Natural killer cell (primary cell): ENCODE measurements at regions not wholly inside any gene's neighbourhood (a gene's known extent, or its start where the extent isn't known, plus 50 kb on each side); places are given as distances from the start of the nearest gene placed in this dataset.

Experiments used
- ATAC-seq, 3 donors: fragments of 150-1000 bp in 2 of 3; fragments of 200-7000 bp in 1 of 3; cut with Tn5 transposase; 1 replicate in 1 of 3; 2 replicates in 2 of 3; pipeline ENCODE4 v1.10.0; 2021; ENCODE audit warnings: mild to moderate bottlenecking in 2 of 3, moderate library complexity in 2 of 3
- DNase-seq, 2 donors: peaks; one replicate each; pipeline versions ENCODE4 v3.0.0 to v3.0.0-alpha.2; 2013 to 2021; ENCODE audit warnings: mixed read lengths in 1 of 2
- H3K27ac ChIP-seq: one replicate; pipeline ENCODE4 v1.5.1; 2013; ENCODE audit warnings: mild to moderate bottlenecking, low read length
- H3K27me3 ChIP-seq: one replicate; pipeline ENCODE4 v1.6.1; 2013; ENCODE audit warnings: low read length; ENCODE audit not compliant: control insufficient read depth, insufficient read depth
- H3K36me3 ChIP-seq: one replicate; pipeline ENCODE4 v1.6.1; 2013; ENCODE audit warnings: low read length; ENCODE audit not compliant: control insufficient read depth, insufficient read depth
- H3K4me1 ChIP-seq: one replicate; pipeline ENCODE4 v1.6.1; 2013; ENCODE audit warnings: low read length; ENCODE audit not compliant: control insufficient read depth, insufficient read depth
- H3K4me3 ChIP-seq: one replicate; pipeline ENCODE4 v1.5.1; 2013; ENCODE audit warnings: low read length
- H3K9me3 ChIP-seq: one replicate; pipeline ENCODE4 v1.6.1; 2013; ENCODE audit warnings: low read length; ENCODE audit not compliant: control insufficient read depth, insufficient read depth
- H3K27ac Mint-ChIP-seq, 2 donors: one replicate each; pipeline ENCODE4 v1.8.0; 2022; ENCODE audit warnings: mild to moderate bottlenecking in 2 of 2, mixed read lengths in 2 of 2, moderate library complexity in 1 of 2
- H3K27me3 Mint-ChIP-seq, 2 donors: one replicate each; pipeline ENCODE4 v1.8.0; 2022; ENCODE audit warnings: low read depth in 2 of 2, mixed read lengths in 2 of 2
- H3K36me3 Mint-ChIP-seq: one replicate; pipeline ENCODE4 v1.8.0; 2022; ENCODE audit warnings: mixed read lengths
- H3K4me1 Mint-ChIP-seq, 2 donors: one replicate each; pipeline ENCODE4 v1.8.0; 2022; ENCODE audit warnings: mixed read lengths in 2 of 2
- H3K4me3 Mint-ChIP-seq: one replicate; pipeline ENCODE4 v1.8.0; 2022; ENCODE audit warnings: mild to moderate bottlenecking, moderate library complexity, mixed read lengths
- H3K9me3 Mint-ChIP-seq, 2 donors: one replicate each; pipeline ENCODE4 v1.8.0; 2022; ENCODE audit warnings: mixed read lengths in 2 of 2
- WGBS: methylation state at CpG from one replicate; pipeline ENCODE4 v1.1.7; 2013; ENCODE audit warnings: missing lambda C conversion rate; ENCODE audit not compliant: insufficient coverage; 5-methylcytosine and 5-hydroxymethylcytosine counted together
- intact Hi-C: fragments of 100-400 bp; cut with micrococcal nuclease; formaldehyde crosslinking; loops from one replicate; pipeline ENCODE4 v1.14.2; 2022
- TF ChIP-seq, protein P1 (sequence below): fragments of 200-600 bp; IDR thresholded peaks from one replicate; pipeline ENCODE4 v1.8.0; 2022; ENCODE audit warnings: antibody characterized with exemption

DNA sequence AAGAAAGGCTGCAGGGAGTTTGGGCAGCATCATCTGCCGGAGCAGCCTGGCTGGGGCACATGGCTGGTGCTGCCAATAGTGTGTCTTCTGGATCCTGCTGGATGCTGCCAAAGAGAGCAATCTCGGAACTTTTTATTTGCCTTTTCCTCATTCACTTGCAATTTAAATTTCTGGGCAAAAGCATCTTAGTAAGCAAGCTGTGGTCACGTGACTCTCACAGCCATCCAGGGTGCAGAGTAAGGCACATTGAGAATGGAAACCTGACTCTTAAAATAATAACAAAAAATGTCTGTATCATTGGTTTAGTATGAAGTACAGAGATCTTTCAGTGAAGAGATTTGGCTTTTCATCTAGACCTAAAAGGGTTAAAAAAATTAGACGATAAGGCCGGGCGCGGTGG lies 910.3 kb downstream of the STIM2 start:
- H3K36me3 Mint-ChIP-seq = no peaks in the 10 kb centered on the region
- DNase-seq (no peak), ATAC-seq (no peak)
- H3K9me3 Mint-ChIP-seq = peaks cover 0 to 10% of the 10 kb centered on the region in 2 donors
- Histone ChIP-seq H3K27ac (no peak overlapping the region), H3K4me3 (no peak overlapping the region), H3K36me3 (no peaks in the 10 kb centered on the region), H3K9me3 (no peaks in the 10 kb centered on the region), H3K4me1 (no peaks in the 10 kb centered on the region), H3K27me3 (no peaks in the 10 kb centered on the region)
- no peak overlapping the region for H3K4me3 Mint-ChIP-seq
- no peaks in the 10 kb centered on the region for H3K4me1 Mint-ChIP-seq
- 96% methylated on average over 7 of the region's 7 CpGs for WGBS
- H3K27ac Mint-ChIP-seq = no peak overlapping the region
- TF ChIP-seq, protein P1, sequence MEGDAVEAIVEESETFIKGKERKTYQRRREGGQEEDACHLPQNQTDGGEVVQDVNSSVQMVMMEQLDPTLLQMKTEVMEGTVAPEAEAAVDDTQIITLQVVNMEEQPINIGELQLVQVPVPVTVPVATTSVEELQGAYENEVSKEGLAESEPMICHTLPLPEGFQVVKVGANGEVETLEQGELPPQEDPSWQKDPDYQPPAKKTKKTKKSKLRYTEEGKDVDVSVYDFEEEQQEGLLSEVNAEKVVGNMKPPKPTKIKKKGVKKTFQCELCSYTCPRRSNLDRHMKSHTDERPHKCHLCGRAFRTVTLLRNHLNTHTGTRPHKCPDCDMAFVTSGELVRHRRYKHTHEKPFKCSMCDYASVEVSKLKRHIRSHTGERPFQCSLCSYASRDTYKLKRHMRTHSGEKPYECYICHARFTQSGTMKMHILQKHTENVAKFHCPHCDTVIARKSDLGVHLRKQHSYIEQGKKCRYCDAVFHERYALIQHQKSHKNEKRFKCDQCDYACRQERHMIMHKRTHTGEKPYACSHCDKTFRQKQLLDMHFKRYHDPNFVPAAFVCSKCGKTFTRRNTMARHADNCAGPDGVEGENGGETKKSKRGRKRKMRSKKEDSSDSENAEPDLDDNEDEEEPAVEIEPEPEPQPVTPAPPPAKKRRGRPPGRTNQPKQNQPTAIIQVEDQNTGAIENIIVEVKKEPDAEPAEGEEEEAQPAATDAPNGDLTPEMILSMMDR = no peak
- no peaks in the 10 kb centered on the region for H3K27me3 Mint-ChIP-seq
- intact Hi-C loops = no loop called here

DNA sequence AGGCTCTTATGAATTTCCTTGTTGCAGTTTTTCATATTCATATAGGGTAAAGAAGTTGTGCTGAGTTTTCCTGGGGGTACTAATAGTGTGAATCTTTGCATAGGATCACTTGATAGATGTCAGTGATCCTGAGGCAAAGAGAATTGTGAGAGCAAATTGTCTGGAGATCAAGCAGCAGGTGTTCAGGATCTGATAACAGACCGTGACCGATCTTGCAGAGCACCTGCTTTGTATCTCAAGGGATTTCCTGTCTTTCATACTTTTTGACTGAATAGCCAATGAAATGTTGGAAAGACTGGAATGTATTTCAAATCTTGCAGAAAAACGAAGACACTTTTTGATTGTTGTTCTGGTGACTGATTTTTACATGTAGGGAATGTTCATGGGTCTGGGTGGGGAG lies 914.5 kb downstream of the STIM2 start:
- H3K27ac ChIP-seq = no peak overlapping the region
- H3K4me1 Mint-ChIP-seq = no peaks in the 10 kb centered on the region
- no peak for DNase-seq

DNA sequence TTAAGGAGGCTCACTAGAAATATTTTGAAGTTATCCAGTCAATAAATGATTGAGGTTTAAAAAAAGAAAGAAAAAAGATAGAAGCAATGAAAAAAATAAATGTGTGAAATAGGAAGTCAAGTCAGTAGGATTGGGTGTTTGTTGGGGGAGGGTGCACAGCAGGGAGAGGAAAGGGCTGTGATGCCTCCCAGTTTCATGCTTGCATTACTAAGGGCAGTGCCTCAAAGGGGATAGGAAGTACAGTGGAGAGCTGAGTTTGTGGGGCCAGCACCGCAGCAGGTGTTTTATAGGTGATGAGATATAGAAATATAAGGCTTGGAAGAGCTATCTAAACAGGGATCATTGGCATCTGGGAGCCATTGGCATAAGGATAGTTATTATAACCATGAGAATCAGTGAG lies 919.2 kb downstream of the STIM2 start:
- Histone ChIP-seq H3K27me3 (no peaks in the 10 kb centered on the region), H3K9me3 (no peaks in the 10 kb centered on the region), H3K4me3 (no peak overlapping the region), H3K27ac (no peak overlapping the region), H3K4me1 (no peaks in the 10 kb centered on the region), H3K36me3 (no peaks in the 10 kb centered on the region)
- Mint-ChIP-seq H3K36me3 (peaks cover 6% of the 10 kb centered on the region), H3K4me3 (no peak overlapping the region), H3K4me1 (no peaks in the 10 kb centered on the region), H3K9me3 (peaks cover 5 to 10% of the 10 kb centered on the region in 2 donors), H3K27ac (no peak overlapping the region), H3K27me3 (no peaks in the 10 kb centered on the region)
- no peak for DNase-seq
- ATAC-seq = no peak
- TF ChIP-seq, protein P1 = no peak
- intact Hi-C loops = no loop called here
- WGBS = 81% methylated on average over 1 of the region's 1 CpG

More for the DNA sequence above, 914.5 kb downstream of the STIM2 start:
- Mint-ChIP-seq H3K4me3 (no peak overlapping the region), H3K27me3 (no peaks in the 10 kb centered on the region), H3K9me3 (peaks cover 3 to 4% of the 10 kb centered on the region in 2 donors), H3K27ac (no peak overlapping the region), H3K36me3 (peaks cover 6% of the 10 kb centered on the region)
- TF ChIP-seq, protein P1 = no peak
- intact Hi-C loops = no loop called here
- Histone ChIP-seq H3K4me3 (no peak overlapping the region), H3K36me3 (no peaks in the 10 kb centered on the region), H3K9me3 (no peaks in the 10 kb centered on the region), H3K4me1 (no peaks in the 10 kb centered on the region), H3K27me3 (no peaks in the 10 kb centered on the region)
- ATAC-seq = no peak
- 57% methylated on average over 3 of the region's 3 CpGs for WGBS

DNA sequence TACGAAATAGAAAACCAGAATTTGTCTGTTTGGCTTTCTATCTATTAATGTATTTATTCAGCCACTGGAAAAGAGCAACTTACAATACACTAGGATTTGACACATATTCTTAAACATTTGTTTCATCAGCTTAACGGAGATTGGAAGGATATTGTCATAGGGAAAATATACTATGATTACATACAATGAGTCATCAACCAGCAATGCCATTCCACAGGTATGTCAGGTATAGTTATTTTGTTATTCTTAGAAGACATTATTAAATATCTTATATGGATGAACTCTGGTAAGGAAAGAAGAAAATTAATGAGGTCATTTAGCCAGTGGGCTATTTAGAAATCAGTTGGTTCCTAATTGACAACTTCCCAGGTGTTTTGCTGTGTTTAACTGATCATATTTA lies 926.6 kb downstream of the STIM2 start:
- no peaks in the 10 kb centered on the region for H3K36me3 Mint-ChIP-seq
- TF ChIP-seq, protein P1 = no peak
- Histone ChIP-seq H3K27me3 (no peaks in the 10 kb centered on the region), H3K4me1 (no peaks in the 10 kb centered on the region), H3K27ac (no peak overlapping the region), H3K4me3 (no peak overlapping the region), H3K36me3 (no peaks in the 10 kb centered on the region), H3K9me3 (no peaks in the 10 kb centered on the region)
- H3K4me3 Mint-ChIP-seq = no peak overlapping the region
- WGBS = no CpG with 5 or more reads among the region's 2 CpGs
- DNase-seq = no peak
- peaks cover 5 to 8% of the 10 kb centered on the region in 2 donors for H3K9me3 Mint-ChIP-seq
- H3K27me3 Mint-ChIP-seq = no peaks in the 10 kb centered on the region
- ATAC-seq = no peak
- no peaks in the 10 kb centered on the region for H3K4me1 Mint-ChIP-seq
- H3K27ac Mint-ChIP-seq = no peak overlapping the region
- intact Hi-C loops = no loop called here
